ENCODE measurements at regions not wholly inside any gene's neighbourhood (a gene's known extent, or its start where the extent isn't known, plus 50 kb on each side); places are given as distances from the start of the nearest gene placed in this dataset. TPM values are rescaled to one million over a fixed set of nuclear protein-coding genes. Genes with fewer than 3 reads are reported as not detected.

- Histone ChIP-seq H2AFZ (replicated peaks) (no peak overlapping the region), H3K27ac (no peak overlapping the region), H3K4me1 (no peaks in the 10 kb centered on the region), H3F3A (ENCODE audit: low read depth) (no peaks in the 10 kb centered on the region), H3K9ac (no peak overlapping the region), H3K79me2 (ENCODE audit: low read depth) (no peaks in the 10 kb centered on the region), H3K4me3 (no peak overlapping the region), H3K4me2 (no peak overlapping the region), H4K20me1 (ENCODE audit: low read depth) (no peaks in the 10 kb centered on the region), H3K27me3 (no peaks in the 10 kb centered on the region), H3K9me3 (ENCODE audit: low read depth) (no peaks in the 10 kb centered on the region), H3K36me3 (no peaks in the 10 kb centered on the region)
- DNase-seq (ENCODE audit: low spot score): no peak
- Mint-ChIP-seq H3K9me3 (peaks cover 4% of the 10 kb centered on the region), H3K27me3 (ENCODE audit: insufficient read depth, low read depth) (no peaks in the 10 kb centered on the region), H3K27ac (no peak overlapping the region), H3K36me3 (no peaks in the 10 kb centered on the region), H3K4me3 (no peak overlapping the region), H3K4me1 (no peaks in the 10 kb centered on the region)
- TF ChIP-seq EZH2phosphoT487 (IDR thresholded peaks at IDR 0.05): no peak
- no peak for TF ChIP-seq CTCF (IDR thresholded peaks at IDR 0.05)
- no peak for TF ChIP-seq EZH2 (IDR thresholded peaks at IDR 0.05)
Measured at GRCh38 chr12:25903603-25904245, 54.8 kb upstream of the RASSF8 start.

GRCh38 chr12:25904442-25904841, 54.0 kb upstream of the RASSF8 start:
- Histone ChIP-seq H3K4me2 (no peak overlapping the region), H3K27ac (no peak overlapping the region), H3K36me3 (no peaks in the 10 kb centered on the region), H3K4me3 (no peak overlapping the region), H3K4me1 (no peaks in the 10 kb centered on the region), H2AFZ (replicated peaks) (no peak overlapping the region), H3K79me2 (ENCODE audit: low read depth) (no peaks in the 10 kb centered on the region), H3K27me3 (no peaks in the 10 kb centered on the region), H3F3A (ENCODE audit: low read depth) (no peaks in the 10 kb centered on the region), H3K9ac (no peak overlapping the region), H4K20me1 (ENCODE audit: low read depth) (no peaks in the 10 kb centered on the region), H3K9me3 (ENCODE audit: low read depth) (no peaks in the 10 kb centered on the region)
- Mint-ChIP-seq H3K27me3 (ENCODE audit: insufficient read depth, low read depth) (no peaks in the 10 kb centered on the region), H3K27ac (no peak overlapping the region), H3K9me3 (peaks cover 4% of the 10 kb centered on the region), H3K36me3 (no peaks in the 10 kb centered on the region), H3K4me3 (no peak overlapping the region), H3K4me1 (no peaks in the 10 kb centered on the region)
- DNase-seq (ENCODE audit: low spot score): no peak
- TF ChIP-seq CTCF (IDR thresholded peaks at IDR 0.05) (no peak), EZH2phosphoT487 (IDR thresholded peaks at IDR 0.05) (no peak), EZH2 (IDR thresholded peaks at IDR 0.05) (no peak)

GRCh38 chr12:25906651-25907340, 51.7 kb upstream of the RASSF8 start:
- peaks cover 3% of the 10 kb centered on the region for H3K9me3 Mint-ChIP-seq
- H3K27ac Mint-ChIP-seq: no peak overlapping the region
- no peaks in the 10 kb centered on the region for H3F3A ChIP-seq (ENCODE audit: low read depth)
- no peaks in the 10 kb centered on the region for H3K9me3 ChIP-seq (ENCODE audit: low read depth)
- no peak for DNase-seq (ENCODE audit: low spot score)
- TF ChIP-seq CTCF (IDR thresholded peaks at IDR 0.05) (no peak), EZH2 (IDR thresholded peaks at IDR 0.05) (no peak), EZH2phosphoT487 (IDR thresholded peaks at IDR 0.05) (no peak)
- H3K4me3 Mint-ChIP-seq: no peak overlapping the region
- H2AFZ ChIP-seq (replicated peaks): no peak overlapping the region
- H3K4me3 ChIP-seq: no peak overlapping the region
- H3K27me3 ChIP-seq: no peaks in the 10 kb centered on the region
- peaks cover 2% of the 10 kb centered on the region for H3K27me3 Mint-ChIP-seq (ENCODE audit: insufficient read depth, low read depth)
- H4K20me1 ChIP-seq (ENCODE audit: low read depth): no peaks in the 10 kb centered on the region
- H3K4me1 Mint-ChIP-seq: no peaks in the 10 kb centered on the region
- H3K4me1 ChIP-seq: no peaks in the 10 kb centered on the region
- H3K36me3 ChIP-seq: no peaks in the 10 kb centered on the region
- H3K9ac ChIP-seq: no peak overlapping the region
- H3K27ac ChIP-seq: no peak overlapping the region
- H3K79me2 ChIP-seq (ENCODE audit: low read depth): no peaks in the 10 kb centered on the region
- no peak overlapping the region for H3K4me2 ChIP-seq
- no peaks in the 10 kb centered on the region for H3K36me3 Mint-ChIP-seq

Small RNA genes in the stretch of these regions (microRNA-seq; reads per million reads assigned to microRNA genes)
- gene MIR4302: not detected

Small RNA genes in the stretch of these regions (small RNA-seq; reads per million reads assigned to genes)
- not detected for gene RN7SKP262

Data from neural progenitor cell (in vitro differentiated cells).